ENCODE measurements at regions not wholly inside any gene's neighbourhood (a gene's known extent, or its start where the extent isn't known, plus 50 kb on each side); places are given as distances from the start of the nearest gene placed in this dataset.

DNA sequence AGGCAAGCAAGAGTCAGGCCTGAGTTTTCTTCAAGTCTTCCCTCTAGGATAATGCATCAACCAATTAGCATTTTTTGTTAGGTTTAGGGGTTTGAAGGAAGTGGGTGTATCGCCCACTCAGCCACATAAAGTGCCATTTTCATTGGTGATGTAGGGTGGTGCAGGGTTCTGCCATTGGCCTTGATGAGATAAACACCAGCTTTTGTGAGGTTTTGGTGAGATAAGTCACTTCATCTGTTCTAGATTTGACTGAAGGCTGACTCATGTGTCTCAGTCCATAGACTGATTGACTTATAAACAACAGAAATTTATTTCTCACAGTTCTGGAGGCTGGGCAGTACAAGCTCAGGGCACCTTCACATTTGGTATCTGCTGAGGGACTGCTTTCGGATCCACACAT lies 84.5 kb upstream of the C3orf80 start:
- no peak for TF ChIP-seq EZH2 (IDR thresholded peaks at IDR 0.05; ENCODE audit: low read length)
- no peak for TF ChIP-seq CTCF (optimal IDR thresholded peaks at IDR 0.05 in 1 of 3, IDR thresholded peaks at IDR 0.05 in 1 of 3, conservative IDR thresholded peaks at IDR 0.05 in 1 of 3; ENCODE audit: extremely low read depth in 1 of 3, insufficient read depth in 2 of 3, low read length in 3 of 3)
